ENCODE measurements at regions not wholly inside any gene's neighbourhood (a gene's known extent, or its start where the extent isn't known, plus 50 kb on each side); places are given as distances from the start of the nearest gene placed in this dataset.

- TF ChIP-seq NFIC (IDR thresholded peaks at IDR 0.05) (no peak), CEBPB (IDR thresholded peaks at IDR 0.05) (no peak), RAD21 (IDR thresholded peaks at IDR 0.05; ENCODE audit: low read depth) (no peak), EP300 (IDR thresholded peaks at IDR 0.05; ENCODE audit: borderline replicate concordance) (no peak), TEAD4 (IDR thresholded peaks at IDR 0.05) (no peak), TAF1 (IDR thresholded peaks at IDR 0.05; ENCODE audit: low read depth) (no peak), REST (IDR thresholded peaks at IDR 0.05; ENCODE audit: low read depth) (no peak), ZBTB7A (IDR thresholded peaks at IDR 0.05; ENCODE audit: low read depth) (no peak)
These were observed 288.6 kb downstream of the MTX2 start for GRCh38 chr2:176557821-176558220.
